ENCODE measurements at regions not wholly inside any gene's neighbourhood (a gene's known extent, or its start where the extent isn't known, plus 50 kb on each side); places are given as distances from the start of the nearest gene placed in this dataset.
"Not testable (repeated sequence)": the region's sequence is repeated elsewhere in the genome, so short reads cannot be mapped to it uniquely, and the experiment has no call there.

GRCh38 chrX:22609452-22609851, 336.7 kb downstream of the CBLL2 start:
- not testable (repeated sequence) for TF ChIP-seq CTCF (IDR thresholded peaks at IDR 0.05; ENCODE audit: low read depth, low read length); EZH2phosphoT487 (IDR thresholded peaks at IDR 0.05; ENCODE audit: low read depth)
